ENCODE measurements at regions not wholly inside any gene's neighbourhood (a gene's known extent, or its start where the extent isn't known, plus 50 kb on each side); places are given as distances from the start of the nearest gene placed in this dataset.

DNA sequence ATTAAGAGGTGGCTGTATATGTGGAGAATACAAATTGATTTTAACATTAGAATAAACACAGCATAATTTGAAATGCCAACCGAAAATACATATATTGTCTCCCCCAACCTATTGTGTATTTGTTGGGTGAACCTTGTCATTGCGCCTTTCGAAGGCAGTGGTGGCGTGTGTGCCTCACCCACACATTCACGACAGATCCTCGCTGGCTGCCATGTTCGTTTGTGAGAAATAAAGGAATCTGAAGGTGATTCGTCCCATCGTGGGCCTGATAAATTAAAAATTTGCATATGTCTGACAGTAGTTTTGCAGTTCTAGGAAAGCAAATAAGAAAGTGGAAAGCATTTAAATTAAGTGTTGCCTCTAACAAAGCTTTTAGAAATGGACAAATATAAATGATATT, 222.8 kb upstream of the TOPAZ1 start:
- intact Hi-C loops (cut with micrococcal nuclease; ENCODE audit: unreplicated experiment), result no loop called here
- no peaks in the 10 kb centered on the region for H3K36me3 ChIP-seq (ENCODE audit: control insufficient read depth, insufficient read depth, low read length)
- H3K27ac Mint-ChIP-seq (ENCODE audit: unreplicated experiment), result no peak overlapping the region
- CTCF ChIA-PET, result no interaction called here
- H3K9me3 Mint-ChIP-seq (ENCODE audit: unreplicated experiment), result no peaks in the 10 kb centered on the region
- H3K4me1 Mint-ChIP-seq (ENCODE audit: low read depth, unreplicated experiment), result no peaks in the 10 kb centered on the region
- no peaks in the 10 kb centered on the region for H3K9me3 ChIP-seq
- POLR2A ChIA-PET, result no interaction called here
- no peak overlapping the region for H3K4me3 Mint-ChIP-seq (ENCODE audit: unreplicated experiment)
- no peaks in the 10 kb centered on the region for H3K4me1 ChIP-seq
- no peak for DNase-seq
- H3K27me3 ChIP-seq (replicated peaks; ENCODE audit: control insufficient read depth, insufficient read depth, low read length), result no peaks in the 10 kb centered on the region
- no peak overlapping the region for H3K4me3 ChIP-seq (ENCODE audit: low read depth, low read length)
- no peaks in the 10 kb centered on the region for H3K36me3 Mint-ChIP-seq (ENCODE audit: insufficient read depth, unreplicated experiment)
- TF ChIP-seq, protein P1, sequence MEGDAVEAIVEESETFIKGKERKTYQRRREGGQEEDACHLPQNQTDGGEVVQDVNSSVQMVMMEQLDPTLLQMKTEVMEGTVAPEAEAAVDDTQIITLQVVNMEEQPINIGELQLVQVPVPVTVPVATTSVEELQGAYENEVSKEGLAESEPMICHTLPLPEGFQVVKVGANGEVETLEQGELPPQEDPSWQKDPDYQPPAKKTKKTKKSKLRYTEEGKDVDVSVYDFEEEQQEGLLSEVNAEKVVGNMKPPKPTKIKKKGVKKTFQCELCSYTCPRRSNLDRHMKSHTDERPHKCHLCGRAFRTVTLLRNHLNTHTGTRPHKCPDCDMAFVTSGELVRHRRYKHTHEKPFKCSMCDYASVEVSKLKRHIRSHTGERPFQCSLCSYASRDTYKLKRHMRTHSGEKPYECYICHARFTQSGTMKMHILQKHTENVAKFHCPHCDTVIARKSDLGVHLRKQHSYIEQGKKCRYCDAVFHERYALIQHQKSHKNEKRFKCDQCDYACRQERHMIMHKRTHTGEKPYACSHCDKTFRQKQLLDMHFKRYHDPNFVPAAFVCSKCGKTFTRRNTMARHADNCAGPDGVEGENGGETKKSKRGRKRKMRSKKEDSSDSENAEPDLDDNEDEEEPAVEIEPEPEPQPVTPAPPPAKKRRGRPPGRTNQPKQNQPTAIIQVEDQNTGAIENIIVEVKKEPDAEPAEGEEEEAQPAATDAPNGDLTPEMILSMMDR (IDR thresholded peaks at IDR 0.05; ENCODE audit: insufficient read depth in 1 of 2, low read depth in 1 of 2, low read length in 1 of 2, severe bottlenecking in 1 of 2, unreplicated experiment in 1 of 2), result no peak
- no peaks in the 10 kb centered on the region for H3K27me3 Mint-ChIP-seq (ENCODE audit: insufficient read depth, unreplicated experiment)
- BruUV-seq (replicated peaks), result no TSS peak

DNA sequence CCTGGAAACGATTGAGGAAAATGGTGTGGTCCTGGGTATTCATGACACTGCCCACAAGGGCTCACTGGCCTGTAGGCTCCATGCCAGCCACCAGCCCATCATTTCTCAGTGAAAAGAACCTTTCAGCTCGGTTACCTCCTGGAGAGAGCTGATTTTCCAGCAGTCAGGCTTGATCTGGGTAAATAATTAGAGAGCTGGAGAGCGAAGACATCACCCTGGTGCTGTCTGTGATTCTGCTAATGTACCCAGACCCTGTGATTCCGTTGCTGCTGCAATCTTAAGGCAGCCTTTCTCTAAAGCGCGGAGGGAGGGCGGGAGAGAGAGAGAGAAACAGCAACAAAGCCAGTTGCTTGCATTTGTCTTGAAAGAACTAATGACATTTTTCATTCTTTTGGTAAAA, 221.9 kb upstream of the TOPAZ1 start:
- intact Hi-C loops (cut with micrococcal nuclease; ENCODE audit: unreplicated experiment), result no loop called here
- BruUV-seq (replicated peaks), result no TSS peak
- H3K4me1 ChIP-seq, result no peaks in the 10 kb centered on the region
- H3K36me3 ChIP-seq (ENCODE audit: control insufficient read depth, insufficient read depth, low read length), result no peaks in the 10 kb centered on the region
- Mint-ChIP-seq H3K27me3 (ENCODE audit: insufficient read depth, unreplicated experiment) (no peaks in the 10 kb centered on the region), H3K4me1 (ENCODE audit: low read depth, unreplicated experiment) (no peaks in the 10 kb centered on the region), H3K4me3 (ENCODE audit: unreplicated experiment) (no peak overlapping the region), H3K36me3 (ENCODE audit: insufficient read depth, unreplicated experiment) (no peaks in the 10 kb centered on the region), H3K9me3 (ENCODE audit: unreplicated experiment) (no peaks in the 10 kb centered on the region), H3K27ac (ENCODE audit: unreplicated experiment) (no peak overlapping the region)
- no peaks in the 10 kb centered on the region for H3K27me3 ChIP-seq (replicated peaks; ENCODE audit: control insufficient read depth, insufficient read depth, low read length)
- H3K9me3 ChIP-seq, result no peaks in the 10 kb centered on the region
- ChIA-PET CTCF (no interaction called here), POLR2A (no interaction called here)
- TF ChIP-seq, protein P1 (IDR thresholded peaks at IDR 0.05; ENCODE audit: insufficient read depth in 1 of 2, low read depth in 1 of 2, low read length in 1 of 2, severe bottlenecking in 1 of 2, unreplicated experiment in 1 of 2), result no peak
- no peak overlapping the region for H3K4me3 ChIP-seq (ENCODE audit: low read depth, low read length)
- DNase-seq, result no peak

DNA sequence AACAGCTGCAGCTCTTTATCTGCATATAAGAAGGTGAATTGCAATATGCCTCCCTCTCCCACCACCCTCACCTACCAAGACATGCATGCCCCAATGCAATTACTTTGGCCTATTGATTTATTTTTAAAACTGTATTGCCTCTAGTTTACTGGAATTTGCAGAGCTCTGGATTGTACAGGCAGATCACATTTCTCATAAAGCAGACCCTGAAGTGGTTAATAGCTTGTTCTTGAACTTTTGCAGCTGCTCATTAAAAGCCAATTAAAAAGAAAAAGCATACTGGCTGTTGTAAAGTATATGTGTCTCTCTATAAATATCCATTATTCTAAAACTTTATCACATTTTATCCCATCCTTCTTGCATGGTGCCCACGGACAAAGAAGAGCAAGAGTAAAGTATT, 221.5 kb upstream of the TOPAZ1 start:
- no peaks in the 10 kb centered on the region for H3K27me3 Mint-ChIP-seq (ENCODE audit: insufficient read depth, unreplicated experiment)
- no TSS peak for BruUV-seq (replicated peaks)

More for the DNA sequence above, 221.5 kb upstream of the TOPAZ1 start:
- H3K4me1 ChIP-seq, result no peaks in the 10 kb centered on the region
- Mint-ChIP-seq H3K4me1 (ENCODE audit: low read depth, unreplicated experiment) (no peaks in the 10 kb centered on the region), H3K4me3 (ENCODE audit: unreplicated experiment) (no peak overlapping the region), H3K36me3 (ENCODE audit: insufficient read depth, unreplicated experiment) (no peaks in the 10 kb centered on the region), H3K27ac (ENCODE audit: unreplicated experiment) (no peak overlapping the region), H3K9me3 (ENCODE audit: unreplicated experiment) (no peaks in the 10 kb centered on the region)
- intact Hi-C loops (cut with micrococcal nuclease; ENCODE audit: unreplicated experiment), result no loop called here
- DNase-seq, result no peak
- TF ChIP-seq, protein P1 (IDR thresholded peaks at IDR 0.05; ENCODE audit: insufficient read depth in 1 of 2, low read depth in 1 of 2, low read length in 1 of 2, severe bottlenecking in 1 of 2, unreplicated experiment in 1 of 2), result no peak
- H3K4me3 ChIP-seq (ENCODE audit: low read depth, low read length), result no peak overlapping the region
- H3K36me3 ChIP-seq (ENCODE audit: control insufficient read depth, insufficient read depth, low read length), result no peaks in the 10 kb centered on the region
- no peaks in the 10 kb centered on the region for H3K27me3 ChIP-seq (replicated peaks; ENCODE audit: control insufficient read depth, insufficient read depth, low read length)
- CTCF ChIA-PET, result no interaction called here
- no peaks in the 10 kb centered on the region for H3K9me3 ChIP-seq
- POLR2A ChIA-PET, result no interaction called here

Data from Caco-2 (cell line).